Body of pancreas (tissue), 4 donors: ENCODE measurements at regions not wholly inside any gene's neighbourhood (a gene's known extent, or its start where the extent isn't known, plus 50 kb on each side); places are given as distances from the start of the nearest gene placed in this dataset.

Source experiments
- POLR2A ChIP-seq, 3 donors: fragments of 450-650 bp; IDR thresholded peaks; one replicate each; pipeline ENCODE4 v1.6.1; 2016; ENCODE audit warnings: antibody characterized with exemption in 3 of 3, mild to moderate bottlenecking in 2 of 3
- TF ChIP-seq, protein P1 (sequence below), 7 experiments: fragments of 450-650 bp in 4 of 7; fragments of 200-600 bp in 3 of 7; sonication (generic) in 3 of 7; IDR thresholded peaks; one replicate each; pipeline ENCODE4 v1.5.1; 2016 to 2019; ENCODE audit warnings: antibody characterized with exemption in 7 of 7

DNA sequence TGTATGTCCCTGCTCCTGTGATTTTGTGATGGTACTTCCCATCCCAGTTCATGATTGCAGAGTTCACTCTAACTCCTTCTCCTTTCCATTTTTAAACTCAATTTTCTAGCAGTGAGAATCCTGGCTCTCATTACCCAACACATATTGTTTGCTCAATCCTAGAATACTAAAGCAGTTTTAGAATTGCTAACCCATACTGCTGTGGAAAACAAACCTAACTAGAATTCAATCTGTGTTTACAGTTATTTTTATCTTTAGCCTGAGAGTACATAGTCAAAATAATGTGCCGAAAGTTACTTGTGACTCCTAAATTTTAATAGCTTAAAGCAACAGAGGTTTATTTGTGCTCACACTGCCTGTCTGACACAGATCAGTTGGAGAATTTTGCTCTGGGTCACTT lies 508.0 kb downstream of the AACS start:
- TF ChIP-seq, protein P1, sequence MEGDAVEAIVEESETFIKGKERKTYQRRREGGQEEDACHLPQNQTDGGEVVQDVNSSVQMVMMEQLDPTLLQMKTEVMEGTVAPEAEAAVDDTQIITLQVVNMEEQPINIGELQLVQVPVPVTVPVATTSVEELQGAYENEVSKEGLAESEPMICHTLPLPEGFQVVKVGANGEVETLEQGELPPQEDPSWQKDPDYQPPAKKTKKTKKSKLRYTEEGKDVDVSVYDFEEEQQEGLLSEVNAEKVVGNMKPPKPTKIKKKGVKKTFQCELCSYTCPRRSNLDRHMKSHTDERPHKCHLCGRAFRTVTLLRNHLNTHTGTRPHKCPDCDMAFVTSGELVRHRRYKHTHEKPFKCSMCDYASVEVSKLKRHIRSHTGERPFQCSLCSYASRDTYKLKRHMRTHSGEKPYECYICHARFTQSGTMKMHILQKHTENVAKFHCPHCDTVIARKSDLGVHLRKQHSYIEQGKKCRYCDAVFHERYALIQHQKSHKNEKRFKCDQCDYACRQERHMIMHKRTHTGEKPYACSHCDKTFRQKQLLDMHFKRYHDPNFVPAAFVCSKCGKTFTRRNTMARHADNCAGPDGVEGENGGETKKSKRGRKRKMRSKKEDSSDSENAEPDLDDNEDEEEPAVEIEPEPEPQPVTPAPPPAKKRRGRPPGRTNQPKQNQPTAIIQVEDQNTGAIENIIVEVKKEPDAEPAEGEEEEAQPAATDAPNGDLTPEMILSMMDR (IDR thresholded peaks at IDR 0.05): no peak
- no peak for TF ChIP-seq POLR2A (IDR thresholded peaks at IDR 0.05)
